Peyer's patch (tissue), 4 donors: ENCODE measurements at regions not wholly inside any gene's neighbourhood (a gene's known extent, or its start where the extent isn't known, plus 50 kb on each side); places are given as distances from the start of the nearest gene placed in this dataset.

ENCODE experiments used
- CTCF ChIP-seq, 6 experiments: fragments of 450-650 bp in 4 of 6; fragments of 200-600 bp in 2 of 6; sonication (generic) in 1 of 6; IDR thresholded peaks; one replicate each; pipeline ENCODE4 v1.5.1; 2017 to 2019; ENCODE audit warnings: antibody characterized with exemption in 6 of 6, mild to moderate bottlenecking in 3 of 6, moderate library complexity in 1 of 6
- POLR2A ChIP-seq, 2 donors: fragments of 450-650 bp; IDR thresholded peaks; one replicate each; pipeline ENCODE4 v1.5.1; 2017; ENCODE audit warnings: antibody characterized with exemption in 2 of 2, mild to moderate bottlenecking in 2 of 2, moderate library complexity in 2 of 2

- TF ChIP-seq CTCF (IDR thresholded peaks at IDR 0.05) (no peak), POLR2A (IDR thresholded peaks at IDR 0.05) (no peak)
Observed at GRCh38 chr4:136025540-136025939, 1506.8 kb downstream of the PCDH18 start.
